GM20000 (cell line): ENCODE measurements at regions not wholly inside any gene's neighbourhood (a gene's known extent, or its start where the extent isn't known, plus 50 kb on each side); places are given as distances from the start of the nearest gene placed in this dataset.

Source experiments
- DNase-seq: peaks from one replicate; pipeline ENCODE4 v3.0.0; 2012; ENCODE audit warnings: low spot score
- TF ChIP-seq, protein P1 (sequence below): IDR thresholded peaks from 2 replicates; pipeline ENCODE4 v1.5.1; 2012; ENCODE audit warnings: mild to moderate bottlenecking, control low read depth; ENCODE audit errors: extremely low read depth, missing control alignments

- TF ChIP-seq, protein P1, sequence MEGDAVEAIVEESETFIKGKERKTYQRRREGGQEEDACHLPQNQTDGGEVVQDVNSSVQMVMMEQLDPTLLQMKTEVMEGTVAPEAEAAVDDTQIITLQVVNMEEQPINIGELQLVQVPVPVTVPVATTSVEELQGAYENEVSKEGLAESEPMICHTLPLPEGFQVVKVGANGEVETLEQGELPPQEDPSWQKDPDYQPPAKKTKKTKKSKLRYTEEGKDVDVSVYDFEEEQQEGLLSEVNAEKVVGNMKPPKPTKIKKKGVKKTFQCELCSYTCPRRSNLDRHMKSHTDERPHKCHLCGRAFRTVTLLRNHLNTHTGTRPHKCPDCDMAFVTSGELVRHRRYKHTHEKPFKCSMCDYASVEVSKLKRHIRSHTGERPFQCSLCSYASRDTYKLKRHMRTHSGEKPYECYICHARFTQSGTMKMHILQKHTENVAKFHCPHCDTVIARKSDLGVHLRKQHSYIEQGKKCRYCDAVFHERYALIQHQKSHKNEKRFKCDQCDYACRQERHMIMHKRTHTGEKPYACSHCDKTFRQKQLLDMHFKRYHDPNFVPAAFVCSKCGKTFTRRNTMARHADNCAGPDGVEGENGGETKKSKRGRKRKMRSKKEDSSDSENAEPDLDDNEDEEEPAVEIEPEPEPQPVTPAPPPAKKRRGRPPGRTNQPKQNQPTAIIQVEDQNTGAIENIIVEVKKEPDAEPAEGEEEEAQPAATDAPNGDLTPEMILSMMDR: no peak
- DNase-seq: no peak
These were observed 1111.4 kb upstream of the NXPH2 start for GRCh38 chr2:139891636-139892035.

DNA sequence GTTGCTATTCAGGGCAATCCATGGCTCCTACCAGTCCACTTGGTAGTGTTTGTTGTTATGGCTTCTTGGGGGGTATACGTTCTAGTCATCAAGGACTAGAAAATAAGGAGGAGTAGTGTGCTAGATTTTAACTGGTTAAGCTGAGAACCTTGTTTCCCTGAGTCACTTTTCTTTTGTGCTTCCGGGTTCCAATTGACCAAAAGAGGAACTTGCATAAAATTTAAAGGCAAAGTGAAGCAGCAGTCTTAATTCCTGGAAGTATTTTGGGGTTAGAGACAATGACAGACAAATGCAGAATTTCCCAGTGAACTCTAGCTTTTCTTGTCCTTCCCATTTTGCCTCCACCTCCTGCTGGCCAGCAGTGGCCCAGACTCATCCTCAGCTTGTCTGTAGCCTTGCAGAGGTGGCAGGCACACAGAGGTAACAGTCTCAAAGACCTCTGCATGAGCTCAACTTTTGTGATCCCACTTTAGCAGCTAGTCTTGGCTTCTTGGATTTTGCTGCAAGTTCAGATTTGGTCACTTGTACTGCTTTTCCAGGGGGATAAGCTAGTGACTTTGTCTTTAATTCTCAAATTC is 1105.8 kb upstream of the NXPH2 start:
- DNase-seq: no peak
- TF ChIP-seq, protein P1: no peak

DNA sequence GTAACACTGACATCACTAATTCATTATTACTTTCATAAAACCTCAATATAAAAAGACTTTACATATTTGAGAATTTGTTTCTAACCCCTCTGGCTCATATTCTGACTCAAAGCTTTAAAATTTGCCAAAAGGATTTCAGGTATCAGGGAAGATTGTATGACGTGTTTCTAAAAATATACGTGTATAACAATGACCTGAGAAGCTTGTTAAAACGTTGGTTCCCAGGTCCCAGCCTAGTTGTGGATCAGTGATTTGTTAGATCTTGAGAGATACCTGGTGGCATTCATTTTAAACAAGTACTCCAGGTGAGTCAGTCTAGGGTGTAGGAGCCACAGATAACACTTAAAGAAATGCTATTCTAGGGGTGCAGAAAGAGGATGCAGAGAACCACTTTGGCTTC is 1096.8 kb upstream of the NXPH2 start:
- TF ChIP-seq, protein P1: no peak
- no peak for DNase-seq

DNA sequence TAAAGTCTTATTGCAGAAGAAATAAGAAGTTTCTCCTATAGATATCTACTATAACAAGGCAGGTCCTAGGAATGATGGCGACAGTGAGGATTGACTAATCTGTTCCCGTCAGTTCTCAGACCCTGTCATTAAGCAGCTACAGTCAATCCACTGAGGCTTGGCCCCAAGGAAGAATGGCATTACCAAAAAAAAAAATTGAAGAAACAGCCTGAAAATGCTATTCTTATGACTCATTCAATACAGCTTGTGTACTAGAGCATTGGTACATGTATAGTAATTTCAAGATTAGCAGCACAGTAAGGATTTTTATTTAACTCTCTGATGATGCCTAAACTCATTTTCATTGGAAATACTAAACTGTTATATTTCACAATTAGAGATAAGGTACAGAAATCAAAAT is 1096.1 kb upstream of the NXPH2 start:
- TF ChIP-seq, protein P1: no peak
- DNase-seq: no peak

- TF ChIP-seq, protein P1: no peak
- DNase-seq: no peak
These were observed 1092.3 kb upstream of the NXPH2 start for GRCh38 chr2:139872503-139872902.

DNA sequence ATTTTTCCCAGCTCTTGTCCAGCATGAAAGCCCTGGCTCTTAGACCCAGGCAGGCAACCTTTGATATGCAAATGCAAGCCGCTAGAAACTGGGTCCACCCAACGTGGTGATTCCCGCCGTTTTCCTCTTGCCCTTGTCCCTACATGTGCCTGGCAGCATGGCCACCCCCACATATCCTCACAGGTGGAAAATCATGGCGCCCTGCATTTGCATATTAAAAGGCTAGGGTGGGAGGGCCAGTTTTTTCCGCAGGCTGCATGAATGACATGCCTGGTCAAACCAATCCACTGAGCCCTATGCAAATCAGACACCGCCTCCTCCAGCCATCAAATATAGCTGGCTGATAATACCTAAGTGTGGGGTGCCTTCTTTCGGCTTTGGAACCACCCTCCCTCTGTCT is 1091.8 kb upstream of the NXPH2 start:
- TF ChIP-seq, protein P1: no peak
- DNase-seq: no peak

- TF ChIP-seq, protein P1: no peak
- no peak for DNase-seq
These were observed 1087.5 kb upstream of the NXPH2 start for GRCh38 chr2:139867601-139868226.
